ENCODE measurements at regions not wholly inside any gene's neighbourhood (a gene's known extent, or its start where the extent isn't known, plus 50 kb on each side); places are given as distances from the start of the nearest gene placed in this dataset.

- TF ChIP-seq, protein P1, sequence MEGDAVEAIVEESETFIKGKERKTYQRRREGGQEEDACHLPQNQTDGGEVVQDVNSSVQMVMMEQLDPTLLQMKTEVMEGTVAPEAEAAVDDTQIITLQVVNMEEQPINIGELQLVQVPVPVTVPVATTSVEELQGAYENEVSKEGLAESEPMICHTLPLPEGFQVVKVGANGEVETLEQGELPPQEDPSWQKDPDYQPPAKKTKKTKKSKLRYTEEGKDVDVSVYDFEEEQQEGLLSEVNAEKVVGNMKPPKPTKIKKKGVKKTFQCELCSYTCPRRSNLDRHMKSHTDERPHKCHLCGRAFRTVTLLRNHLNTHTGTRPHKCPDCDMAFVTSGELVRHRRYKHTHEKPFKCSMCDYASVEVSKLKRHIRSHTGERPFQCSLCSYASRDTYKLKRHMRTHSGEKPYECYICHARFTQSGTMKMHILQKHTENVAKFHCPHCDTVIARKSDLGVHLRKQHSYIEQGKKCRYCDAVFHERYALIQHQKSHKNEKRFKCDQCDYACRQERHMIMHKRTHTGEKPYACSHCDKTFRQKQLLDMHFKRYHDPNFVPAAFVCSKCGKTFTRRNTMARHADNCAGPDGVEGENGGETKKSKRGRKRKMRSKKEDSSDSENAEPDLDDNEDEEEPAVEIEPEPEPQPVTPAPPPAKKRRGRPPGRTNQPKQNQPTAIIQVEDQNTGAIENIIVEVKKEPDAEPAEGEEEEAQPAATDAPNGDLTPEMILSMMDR (IDR thresholded peaks at IDR 0.05), result no peak
- no peak for TF ChIP-seq ZFX (IDR thresholded peaks at IDR 0.05; ENCODE audit: borderline replicate concordance)
- no peak overlapping the region for H3K27ac ChIP-seq
Observed at GRCh38 chr4:163651761-163652160, 157.3 kb downstream of the TMA16 start.

DNA sequence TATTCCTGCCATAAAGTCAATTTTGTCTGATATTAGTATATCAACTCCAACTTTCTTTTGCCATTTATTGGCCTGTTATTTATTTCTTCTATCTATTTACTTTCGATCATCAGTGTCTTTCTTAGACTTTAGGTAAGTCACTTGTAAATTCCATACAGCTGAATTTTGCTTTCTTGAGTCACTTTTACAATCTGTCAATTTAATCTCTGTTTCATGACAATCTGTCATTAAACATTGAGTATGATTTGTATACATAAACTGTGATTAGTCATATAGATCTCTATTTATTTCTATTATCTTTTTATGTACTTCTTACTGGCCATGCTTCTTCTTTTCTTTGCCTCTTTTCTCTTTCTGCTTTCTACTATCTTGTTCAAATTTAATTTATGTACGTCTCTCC, 160.1 kb downstream of the TMA16 start:
- H3K27ac ChIP-seq, result no peak overlapping the region
- TF ChIP-seq, protein P1 (IDR thresholded peaks at IDR 0.05), result no peak
- no peak for TF ChIP-seq ZFX (IDR thresholded peaks at IDR 0.05; ENCODE audit: borderline replicate concordance)

- TF ChIP-seq, protein P1 (IDR thresholded peaks at IDR 0.05), result no peak
- TF ChIP-seq ZFX (IDR thresholded peaks at IDR 0.05; ENCODE audit: borderline replicate concordance), result no peak
- H3K27ac ChIP-seq, result no peak overlapping the region
Observed at GRCh38 chr4:163660636-163661035, 166.1 kb downstream of the TMA16 start.

GRCh38 chr4:163662768-163663167, 168.3 kb downstream of the TMA16 start:
- no peak overlapping the region for H3K27ac ChIP-seq
- TF ChIP-seq, protein P1 (IDR thresholded peaks at IDR 0.05), result no peak
- no peak for TF ChIP-seq ZFX (IDR thresholded peaks at IDR 0.05; ENCODE audit: borderline replicate concordance)

DNA sequence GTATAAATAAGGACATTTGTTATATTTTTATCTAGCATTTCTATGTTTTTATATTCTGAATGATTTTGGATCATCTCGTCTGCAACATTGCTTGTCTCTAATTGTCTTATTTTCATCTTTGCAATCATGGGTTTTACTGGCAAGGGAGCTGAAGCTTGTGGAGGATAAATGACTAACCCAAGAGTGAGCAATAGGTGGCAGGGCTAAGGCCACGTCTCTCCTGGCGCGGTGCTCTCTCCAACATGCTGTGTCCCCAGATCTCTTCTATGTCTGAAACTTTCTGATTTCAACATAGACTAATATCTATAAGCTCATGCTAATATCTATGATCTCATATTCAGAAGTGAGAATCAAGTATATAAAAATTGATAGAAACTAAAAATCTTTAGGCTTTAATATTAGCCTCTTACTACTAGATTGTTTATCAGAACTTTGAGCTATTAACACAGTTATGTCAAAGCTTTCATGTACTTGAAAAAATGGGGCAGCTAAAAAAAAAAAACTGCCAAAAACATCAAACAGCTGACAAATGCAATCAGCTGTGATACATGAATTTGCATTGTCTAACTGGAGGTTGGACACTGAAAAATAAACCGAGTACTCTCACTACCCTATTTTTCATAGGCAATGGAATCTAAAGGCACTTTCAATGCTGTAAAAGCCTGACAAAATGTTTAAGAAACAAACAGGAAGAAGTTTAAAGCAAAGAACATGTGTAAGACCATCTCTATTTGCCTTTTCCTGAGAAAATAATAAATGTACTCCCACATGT, 169.2 kb downstream of the TMA16 start:
- H3K27ac ChIP-seq, result no peak overlapping the region
- TF ChIP-seq, protein P1 (IDR thresholded peaks at IDR 0.05), result no peak
- no peak for TF ChIP-seq ZFX (IDR thresholded peaks at IDR 0.05; ENCODE audit: borderline replicate concordance)

GRCh38 chr4:163665101-163665500, 170.6 kb downstream of the TMA16 start:
- TF ChIP-seq ZFX (IDR thresholded peaks at IDR 0.05; ENCODE audit: borderline replicate concordance), result no peak
- TF ChIP-seq, protein P1 (IDR thresholded peaks at IDR 0.05), result no peak
- H3K27ac ChIP-seq, result no peak overlapping the region

- H3K27ac ChIP-seq, result no peak overlapping the region
- no peak for TF ChIP-seq ZFX (IDR thresholded peaks at IDR 0.05; ENCODE audit: borderline replicate concordance)
- TF ChIP-seq, protein P1 (IDR thresholded peaks at IDR 0.05), result no peak
Observed at GRCh38 chr4:163665521-163666331, 171.2 kb downstream of the TMA16 start.

Measured in 22Rv1 (cell line).